Tibial nerve (tissue), 4 donors: ENCODE measurements at regions not wholly inside any gene's neighbourhood (a gene's known extent, or its start where the extent isn't known, plus 50 kb on each side); places are given as distances from the start of the nearest gene placed in this dataset.

Experiments used
- EP300 ChIP-seq, 2 donors: sonication (generic); formaldehyde crosslinking; IDR thresholded peaks; one replicate each; pipeline ENCODE4 v1.6.1; 2017; ENCODE audit warnings: antibody characterized with exemption in 2 of 2, mild to moderate bottlenecking in 1 of 2
- POLR2A ChIP-seq, 2 donors: fragments of 450-650 bp; IDR thresholded peaks; one replicate each; pipeline ENCODE4 v1.6.1; 2017; ENCODE audit warnings: antibody characterized with exemption in 2 of 2, mild to moderate bottlenecking in 2 of 2, moderate library complexity in 2 of 2
- TF ChIP-seq, protein P1 (sequence below), 5 experiments: fragments of 200-600 bp in 3 of 5; fragments of 450-650 bp in 2 of 5; sonication (generic) in 3 of 5; IDR thresholded peaks; one replicate each; pipeline ENCODE4 v1.5.1; 2016 to 2019; ENCODE audit warnings: antibody characterized with exemption in 5 of 5, mild to moderate bottlenecking in 3 of 5, moderate library complexity in 2 of 5

DNA sequence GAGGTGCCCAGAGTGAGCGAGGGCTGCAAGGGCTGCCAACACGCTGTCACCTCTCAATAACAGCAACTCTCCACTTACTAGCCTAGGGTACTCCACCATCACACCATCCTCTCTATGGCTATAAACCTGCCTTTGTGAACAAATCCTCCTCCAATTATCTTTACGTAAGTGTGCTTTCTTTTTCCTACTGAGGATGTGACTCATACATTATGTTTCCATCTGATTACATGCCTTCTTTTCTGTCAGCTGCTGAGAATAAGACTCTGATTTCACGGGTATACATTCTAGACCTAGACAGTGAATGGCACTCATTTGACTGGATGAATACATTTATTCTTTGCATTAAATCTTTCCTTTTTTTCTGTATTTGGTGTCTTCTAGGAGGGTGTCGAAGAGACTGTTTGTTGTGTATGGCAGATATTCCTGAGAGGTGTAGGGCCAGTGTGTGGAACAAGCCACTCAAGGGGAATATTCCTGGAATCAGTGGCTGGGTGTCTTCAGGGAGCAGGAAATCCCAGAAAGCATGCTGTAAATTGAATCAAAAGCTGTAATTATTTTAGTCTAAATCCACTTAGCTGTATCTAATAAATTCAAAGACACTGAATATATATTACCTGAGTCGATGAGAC, 327.3 kb upstream of the TMTC1 start:
- TF ChIP-seq EP300 (IDR thresholded peaks at IDR 0.05) (no peak), POLR2A (IDR thresholded peaks at IDR 0.05) (no peak)
- TF ChIP-seq, protein P1, sequence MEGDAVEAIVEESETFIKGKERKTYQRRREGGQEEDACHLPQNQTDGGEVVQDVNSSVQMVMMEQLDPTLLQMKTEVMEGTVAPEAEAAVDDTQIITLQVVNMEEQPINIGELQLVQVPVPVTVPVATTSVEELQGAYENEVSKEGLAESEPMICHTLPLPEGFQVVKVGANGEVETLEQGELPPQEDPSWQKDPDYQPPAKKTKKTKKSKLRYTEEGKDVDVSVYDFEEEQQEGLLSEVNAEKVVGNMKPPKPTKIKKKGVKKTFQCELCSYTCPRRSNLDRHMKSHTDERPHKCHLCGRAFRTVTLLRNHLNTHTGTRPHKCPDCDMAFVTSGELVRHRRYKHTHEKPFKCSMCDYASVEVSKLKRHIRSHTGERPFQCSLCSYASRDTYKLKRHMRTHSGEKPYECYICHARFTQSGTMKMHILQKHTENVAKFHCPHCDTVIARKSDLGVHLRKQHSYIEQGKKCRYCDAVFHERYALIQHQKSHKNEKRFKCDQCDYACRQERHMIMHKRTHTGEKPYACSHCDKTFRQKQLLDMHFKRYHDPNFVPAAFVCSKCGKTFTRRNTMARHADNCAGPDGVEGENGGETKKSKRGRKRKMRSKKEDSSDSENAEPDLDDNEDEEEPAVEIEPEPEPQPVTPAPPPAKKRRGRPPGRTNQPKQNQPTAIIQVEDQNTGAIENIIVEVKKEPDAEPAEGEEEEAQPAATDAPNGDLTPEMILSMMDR (IDR thresholded peaks at IDR 0.05): no peak
